GM19468 (cell line): ENCODE measurements at regions not wholly inside any gene's neighbourhood (a gene's known extent, or its start where the extent isn't known, plus 50 kb on each side); places are given as distances from the start of the nearest gene placed in this dataset.

Source experiments
- ATAC-seq: cut with Tn5 transposase; IDR thresholded peaks from one replicate; pipeline ENCODE4 v1.9.1; 2021; ENCODE audit warnings: mild to moderate bottlenecking, moderate library complexity, moderate number of reproducible peaks; ENCODE audit not compliant: unreplicated experiment; ENCODE audit errors: extremely low read depth

DNA sequence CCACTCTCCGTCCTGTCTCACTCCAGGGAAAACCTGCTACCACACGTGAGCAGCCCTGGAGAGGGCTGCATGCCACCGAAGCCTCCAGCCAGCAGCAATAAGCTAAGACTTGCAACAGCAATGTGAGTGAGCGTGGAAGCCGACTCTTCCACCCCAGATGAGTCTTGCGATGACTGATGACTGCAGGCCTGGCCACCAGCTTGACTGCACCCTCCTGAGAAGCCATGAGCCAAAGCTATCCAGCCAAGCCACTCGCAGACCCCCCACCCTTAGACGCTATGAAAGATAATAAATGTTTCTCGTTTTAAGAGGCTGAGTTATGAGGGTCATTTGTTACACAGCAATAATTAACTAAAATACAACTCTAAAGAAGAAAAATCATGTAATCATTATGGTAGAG is 118.6 kb upstream of the GALNT2 start:
- no peak for ATAC-seq

- ATAC-seq = no peak
These were observed 117.5 kb upstream of the GALNT2 start for GRCh38 chr1:229949500-229949899.

DNA sequence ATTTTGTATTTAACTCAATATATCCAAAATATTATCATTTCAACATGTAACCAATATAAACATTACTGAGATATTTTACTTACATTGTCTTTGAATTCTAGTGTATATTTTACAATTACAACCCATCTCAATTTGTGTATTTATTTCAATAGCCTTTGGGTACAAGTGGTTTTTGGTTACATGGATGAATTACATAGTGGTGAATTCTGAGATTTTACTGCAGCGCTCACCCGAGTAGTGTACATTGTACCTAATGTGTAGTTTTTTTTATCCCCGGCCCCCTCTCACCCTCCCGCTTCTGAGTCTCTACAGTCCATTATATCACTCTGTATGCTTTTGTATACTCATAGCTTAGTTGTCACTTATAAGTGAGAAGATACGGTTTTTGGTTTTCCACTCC is 117.0 kb upstream of the GALNT2 start:
- no peak for ATAC-seq

- no peak for ATAC-seq
These were observed 116.1 kb upstream of the GALNT2 start for GRCh38 chr1:229950908-229951307.

GRCh38 chr1:229951856-229952534 is 115.0 kb upstream of the GALNT2 start:
- no peak for ATAC-seq

GRCh38 chr1:229952670-229953520 is 114.1 kb upstream of the GALNT2 start:
- ATAC-seq = no peak

DNA sequence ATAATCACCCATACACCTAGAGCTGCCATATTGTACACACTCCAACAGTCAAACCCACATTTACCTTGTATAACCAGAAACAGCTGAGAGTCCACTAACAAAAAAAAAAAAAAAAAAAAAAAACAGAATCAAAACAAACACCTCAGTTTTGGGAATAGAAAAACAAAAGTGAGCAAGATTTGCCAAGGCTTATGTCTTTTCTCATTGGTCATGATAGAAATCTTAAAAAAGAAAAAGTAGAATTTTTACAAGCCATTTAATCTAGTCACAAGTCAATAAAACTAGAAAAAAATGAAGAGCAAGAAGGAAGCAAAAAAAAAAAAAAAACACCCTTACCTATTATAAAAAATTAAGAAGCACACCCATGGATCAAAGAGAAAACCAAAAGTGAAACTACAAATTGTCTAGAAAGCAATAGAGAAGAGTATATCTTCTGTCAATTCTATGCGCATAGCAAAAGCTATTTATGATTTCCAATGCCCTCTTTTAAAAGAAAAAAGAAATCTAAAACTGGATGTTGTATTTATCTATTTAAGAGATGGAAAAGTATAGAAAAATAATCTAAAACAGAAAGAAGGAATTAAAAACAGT is 113.2 kb upstream of the GALNT2 start:
- ATAC-seq = no peak

DNA sequence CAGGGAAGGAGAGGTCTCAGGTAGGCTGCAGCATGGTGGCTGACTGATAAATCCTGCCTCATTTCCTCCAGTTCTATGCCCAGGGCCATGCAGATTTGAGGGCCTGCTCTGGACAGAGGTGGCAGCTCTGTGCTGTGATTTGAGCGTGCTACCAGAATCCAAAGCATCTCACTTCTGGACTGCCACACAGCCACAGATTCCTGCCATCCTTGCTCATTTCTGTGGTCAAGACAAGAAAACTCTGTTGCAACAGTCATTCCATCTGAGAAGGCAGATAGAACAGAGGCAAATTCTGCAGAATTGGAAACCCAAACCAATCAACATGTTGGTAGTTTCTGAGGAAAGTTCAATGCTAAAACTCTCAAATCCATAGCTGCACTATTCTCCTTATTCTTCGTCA is 102.8 kb upstream of the GALNT2 start:
- no peak for ATAC-seq

- no peak for ATAC-seq
These were observed 96.3 kb upstream of the GALNT2 start for GRCh38 chr1:229970714-229971113.

GRCh38 chr1:229971141-229971540 is 95.9 kb upstream of the GALNT2 start:
- ATAC-seq = no peak

GRCh38 chr1:229972600-229973296 is 94.3 kb upstream of the GALNT2 start:
- no peak for ATAC-seq

GRCh38 chr1:229973297-229973612 is 93.8 kb upstream of the GALNT2 start:
- ATAC-seq = no peak

- no peak for ATAC-seq
These were observed 92.0 kb upstream of the GALNT2 start for GRCh38 chr1:229975047-229975446.

DNA sequence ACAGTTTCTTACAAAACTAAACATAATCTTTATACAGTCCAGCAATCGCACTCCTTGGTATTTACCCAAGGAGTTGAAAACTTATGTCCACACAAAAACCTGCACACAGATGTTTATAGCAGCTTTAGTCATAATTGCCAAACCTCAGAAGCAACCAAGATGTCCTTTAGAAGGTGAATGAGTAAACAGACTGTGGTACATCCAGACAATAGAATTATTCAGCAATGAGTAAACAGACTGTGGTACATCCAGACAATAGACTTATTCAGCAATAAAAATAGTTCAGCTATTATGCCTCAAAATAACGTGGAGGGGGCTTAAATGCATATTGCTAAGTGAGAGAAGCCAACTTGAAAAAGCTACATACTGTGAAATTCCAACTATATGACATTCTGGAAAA is 87.0 kb upstream of the GALNT2 start:
- ATAC-seq = no peak

DNA sequence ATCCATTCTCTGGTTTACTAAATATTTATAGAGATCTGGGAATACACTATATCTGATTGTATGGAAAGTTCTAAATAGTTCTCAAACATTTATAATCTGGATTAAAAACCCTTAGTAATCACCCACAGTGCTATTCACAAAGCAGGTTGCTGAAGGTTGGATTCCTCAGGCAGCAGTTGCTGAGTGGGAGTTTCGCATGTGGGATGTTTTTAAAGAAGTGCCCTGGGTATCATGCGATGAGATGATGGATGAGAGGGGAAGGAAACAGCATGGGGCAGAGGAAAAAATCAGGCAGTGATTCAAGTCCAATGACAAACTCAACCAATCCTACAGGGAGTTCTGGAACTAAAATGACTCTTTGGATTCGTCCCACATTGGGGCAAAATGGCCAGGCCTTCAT is 85.3 kb upstream of the GALNT2 start:
- ATAC-seq = no peak

DNA sequence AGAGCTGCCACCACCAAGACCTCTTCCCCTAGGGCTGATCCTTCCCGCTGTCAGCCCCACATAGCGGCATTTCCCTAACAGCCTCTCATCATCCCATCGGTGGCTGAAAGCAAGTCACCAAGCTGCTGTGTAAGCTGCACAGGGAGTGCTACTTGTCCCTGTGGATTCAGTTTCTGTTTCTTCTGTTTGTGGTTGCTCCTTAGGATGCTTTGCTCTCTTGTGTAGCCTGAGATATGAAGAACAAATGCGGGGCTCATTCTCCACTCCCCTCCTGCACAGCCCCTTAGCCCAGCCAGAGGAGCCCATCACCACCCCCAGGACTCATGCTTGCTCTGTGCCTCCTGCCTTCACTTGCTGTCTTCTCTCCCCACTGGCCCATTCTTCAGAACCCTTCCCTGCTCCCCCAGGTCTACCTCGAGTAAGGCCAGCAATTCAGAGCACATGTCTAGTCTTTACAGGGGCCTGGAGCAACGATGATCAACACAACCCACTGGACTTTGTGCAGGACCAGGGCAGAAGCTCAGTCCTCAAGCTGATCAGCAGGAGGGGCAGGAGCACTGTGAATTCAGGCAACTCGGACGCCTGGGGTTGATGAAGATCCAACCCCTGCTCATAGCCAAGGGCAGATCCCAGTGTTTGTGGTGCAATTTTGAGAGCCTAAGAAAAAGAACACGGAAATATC is 82.6 kb upstream of the GALNT2 start:
- no peak for ATAC-seq

DNA sequence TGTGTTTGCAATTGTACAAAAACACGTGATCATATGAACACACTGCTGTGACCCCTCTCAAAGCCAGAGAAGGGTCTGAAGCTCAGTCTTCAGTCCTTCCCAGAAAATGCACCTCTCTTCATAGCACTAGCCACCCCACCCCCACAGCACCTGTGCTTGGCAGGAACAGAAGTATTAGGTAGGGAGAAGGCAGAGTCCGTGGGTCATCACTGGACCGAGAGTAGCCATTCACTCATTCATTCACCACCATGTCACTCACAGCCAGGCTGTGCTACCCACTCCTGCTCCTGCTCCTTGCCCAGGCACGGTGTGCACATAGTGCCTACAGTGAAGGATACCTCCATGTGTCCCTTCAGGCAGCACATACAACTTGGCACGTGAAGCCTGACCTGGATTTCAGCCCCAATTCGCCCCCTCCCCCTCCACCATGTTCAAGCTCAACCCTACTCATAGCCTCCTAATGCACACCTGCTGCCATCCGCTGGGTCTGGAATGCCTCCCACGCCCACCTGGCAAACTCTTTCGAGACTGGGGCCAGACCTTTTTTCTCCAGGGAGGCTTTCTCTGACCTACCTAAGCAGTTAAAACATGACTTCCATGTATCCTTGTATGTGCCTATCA is 81.9 kb upstream of the GALNT2 start:
- ATAC-seq = no peak

GRCh38 chr1:229985613-229986010 is 81.4 kb upstream of the GALNT2 start:
- ATAC-seq = no peak

GRCh38 chr1:229986737-229987337 is 80.2 kb upstream of the GALNT2 start:
- ATAC-seq = no peak

GRCh38 chr1:229987953-229988352 is 79.1 kb upstream of the GALNT2 start:
- no peak for ATAC-seq
